ENCODE measurements at regions not wholly inside any gene's neighbourhood (a gene's known extent, or its start where the extent isn't known, plus 50 kb on each side); places are given as distances from the start of the nearest gene placed in this dataset.

GRCh38 chr2:129274918-129275317, 704.5 kb upstream of the RAB6C start:
- no peak overlapping the region for H3K4me3 Mint-ChIP-seq (ENCODE audit: unreplicated experiment)

GRCh38 chr2:129275706-129276105, 703.8 kb upstream of the RAB6C start:
- H3K4me1 ChIP-seq: no peaks in the 10 kb centered on the region
- ChIA-PET POLR2A (no interaction called here), CTCF (no interaction called here)
- peaks cover 2% of the 10 kb centered on the region for H3K9me3 Mint-ChIP-seq (ENCODE audit: unreplicated experiment)
- H3K4me1 Mint-ChIP-seq (ENCODE audit: low read depth, unreplicated experiment): no peaks in the 10 kb centered on the region
- no peak overlapping the region for H3K27ac Mint-ChIP-seq (ENCODE audit: unreplicated experiment)
- no peak for TF ChIP-seq CTCF (IDR thresholded peaks at IDR 0.05; ENCODE audit: insufficient read depth in 1 of 2, low read depth in 1 of 2, low read length in 1 of 2, severe bottlenecking in 1 of 2, unreplicated experiment in 1 of 2)
- intact Hi-C loops (cut with micrococcal nuclease; ENCODE audit: unreplicated experiment): no loop called here
- H3K4me3 ChIP-seq (ENCODE audit: low read depth, low read length): no peak overlapping the region
- no peaks in the 10 kb centered on the region for H3K9me3 ChIP-seq
- H3K27me3 ChIP-seq (replicated peaks; ENCODE audit: control insufficient read depth, insufficient read depth, low read length): no peaks in the 10 kb centered on the region
- H3K27me3 Mint-ChIP-seq (ENCODE audit: insufficient read depth, unreplicated experiment): peaks cover 2% of the 10 kb centered on the region
- no TSS peak for BruUV-seq (replicated peaks)
- DNase-seq: no peak
- H3K4me3 Mint-ChIP-seq (ENCODE audit: unreplicated experiment): no peak overlapping the region
- no peaks in the 10 kb centered on the region for H3K36me3 ChIP-seq (ENCODE audit: control insufficient read depth, insufficient read depth, low read length)
- no peaks in the 10 kb centered on the region for H3K36me3 Mint-ChIP-seq (ENCODE audit: insufficient read depth, unreplicated experiment)

More at GRCh38 chr2:129274918-129275317, 704.5 kb upstream of the RAB6C start:
- no TSS peak for BruUV-seq (replicated peaks)
- intact Hi-C loops (cut with micrococcal nuclease; ENCODE audit: unreplicated experiment): no loop called here
- no peak overlapping the region for H3K27ac Mint-ChIP-seq (ENCODE audit: unreplicated experiment)
- Histone ChIP-seq H3K27me3 (replicated peaks; ENCODE audit: control insufficient read depth, insufficient read depth, low read length) (no peaks in the 10 kb centered on the region), H3K9me3 (no peaks in the 10 kb centered on the region), H3K4me3 (ENCODE audit: low read depth, low read length) (no peak overlapping the region), H3K4me1 (no peaks in the 10 kb centered on the region), H3K36me3 (ENCODE audit: control insufficient read depth, insufficient read depth, low read length) (no peaks in the 10 kb centered on the region)
- DNase-seq: no peak
- no peak for TF ChIP-seq CTCF (IDR thresholded peaks at IDR 0.05; ENCODE audit: insufficient read depth in 1 of 2, low read depth in 1 of 2, low read length in 1 of 2, severe bottlenecking in 1 of 2, unreplicated experiment in 1 of 2)
- H3K9me3 Mint-ChIP-seq (ENCODE audit: unreplicated experiment): peaks cover 9% of the 10 kb centered on the region
- peaks cover 2% of the 10 kb centered on the region for H3K27me3 Mint-ChIP-seq (ENCODE audit: insufficient read depth, unreplicated experiment)
- H3K36me3 Mint-ChIP-seq (ENCODE audit: insufficient read depth, unreplicated experiment): no peaks in the 10 kb centered on the region
- ChIA-PET POLR2A (no interaction called here), CTCF (no interaction called here)
- no peaks in the 10 kb centered on the region for H3K4me1 Mint-ChIP-seq (ENCODE audit: low read depth, unreplicated experiment)

- ChIA-PET POLR2A (no interaction called here), CTCF (no interaction called here)
- Histone ChIP-seq H3K27me3 (replicated peaks; ENCODE audit: control insufficient read depth, insufficient read depth, low read length) (no peaks in the 10 kb centered on the region), H3K9me3 (no peaks in the 10 kb centered on the region), H3K4me1 (no peaks in the 10 kb centered on the region), H3K36me3 (ENCODE audit: control insufficient read depth, insufficient read depth, low read length) (no peaks in the 10 kb centered on the region), H3K4me3 (ENCODE audit: low read depth, low read length) (no peak overlapping the region)
- Mint-ChIP-seq H3K36me3 (ENCODE audit: insufficient read depth, unreplicated experiment) (no peaks in the 10 kb centered on the region), H3K27ac (ENCODE audit: unreplicated experiment) (no peak overlapping the region), H3K27me3 (ENCODE audit: insufficient read depth, unreplicated experiment) (peaks cover 2% of the 10 kb centered on the region), H3K4me1 (ENCODE audit: low read depth, unreplicated experiment) (no peaks in the 10 kb centered on the region), H3K9me3 (ENCODE audit: unreplicated experiment) (no peaks in the 10 kb centered on the region), H3K4me3 (ENCODE audit: unreplicated experiment) (no peak overlapping the region)
- no peak for TF ChIP-seq CTCF (IDR thresholded peaks at IDR 0.05; ENCODE audit: insufficient read depth in 1 of 2, low read depth in 1 of 2, low read length in 1 of 2, severe bottlenecking in 1 of 2, unreplicated experiment in 1 of 2)
- no peak for DNase-seq
- intact Hi-C loops (cut with micrococcal nuclease; ENCODE audit: unreplicated experiment): no loop called here
- BruUV-seq (replicated peaks): no TSS peak
Observed at GRCh38 chr2:129276978-129277584, 702.4 kb upstream of the RAB6C start.

Data from Caco-2 (cell line).